Cardiac muscle cell (in vitro differentiated cells and primary cell): ENCODE measurements at regions not wholly inside any gene's neighbourhood (a gene's known extent, or its start where the extent isn't known, plus 50 kb on each side); places are given as distances from the start of the nearest gene placed in this dataset.
"Not testable (repeated sequence)": the region's sequence is repeated elsewhere in the genome, so short reads cannot be mapped to it uniquely, and the experiment has no call there.

Source experiments
- DNase-seq, 2 donors: peaks; one replicate each; pipeline versions ENCODE4 v3.0.0 to v3.0.0-alpha.2; 2010 to 2017; ENCODE audit warnings: low read depth in 1 of 2, low spot score in 1 of 2
- H3K27ac ChIP-seq: fragments of 200-600 bp; sonication (generic); 2 replicates; pipeline ENCODE4 v1.5.1; 2016
- H3K27me3 ChIP-seq: fragments of 200-600 bp; sonication (generic); 2 replicates; pipeline ENCODE4 v1.6.0; 2016; ENCODE audit warnings: control low read depth
- H3K36me3 ChIP-seq: fragments of 200-600 bp; sonication (generic); 2 replicates; pipeline ENCODE4 v1.5.1; 2016; ENCODE audit warnings: control low read depth
- H3K4me1 ChIP-seq: fragments of 200-600 bp; sonication (generic); 2 replicates; pipeline ENCODE4 v1.8.1; 2017; ENCODE audit warnings: low read depth, mild to moderate bottlenecking, mixed run types
- H3K4me3 ChIP-seq: fragments of 200-600 bp; sonication (generic); 2 replicates; pipeline ENCODE4 v1.5.1; 2016; ENCODE audit warnings: mild to moderate bottlenecking
- H3K9me3 ChIP-seq: fragments of 200-600 bp; sonication (generic); 2 replicates; pipeline ENCODE4 v1.5.1; 2017; ENCODE audit warnings: low read depth, mild to moderate bottlenecking, control low read depth
- TF ChIP-seq, protein P1 (sequence below): IDR thresholded peaks from 2 replicates; pipeline ENCODE4 v1.5.1; 2012; ENCODE audit warnings: low read depth, mild to moderate bottlenecking, low read length

- no peak overlapping the region for H3K27ac ChIP-seq
- TF ChIP-seq, protein P1, sequence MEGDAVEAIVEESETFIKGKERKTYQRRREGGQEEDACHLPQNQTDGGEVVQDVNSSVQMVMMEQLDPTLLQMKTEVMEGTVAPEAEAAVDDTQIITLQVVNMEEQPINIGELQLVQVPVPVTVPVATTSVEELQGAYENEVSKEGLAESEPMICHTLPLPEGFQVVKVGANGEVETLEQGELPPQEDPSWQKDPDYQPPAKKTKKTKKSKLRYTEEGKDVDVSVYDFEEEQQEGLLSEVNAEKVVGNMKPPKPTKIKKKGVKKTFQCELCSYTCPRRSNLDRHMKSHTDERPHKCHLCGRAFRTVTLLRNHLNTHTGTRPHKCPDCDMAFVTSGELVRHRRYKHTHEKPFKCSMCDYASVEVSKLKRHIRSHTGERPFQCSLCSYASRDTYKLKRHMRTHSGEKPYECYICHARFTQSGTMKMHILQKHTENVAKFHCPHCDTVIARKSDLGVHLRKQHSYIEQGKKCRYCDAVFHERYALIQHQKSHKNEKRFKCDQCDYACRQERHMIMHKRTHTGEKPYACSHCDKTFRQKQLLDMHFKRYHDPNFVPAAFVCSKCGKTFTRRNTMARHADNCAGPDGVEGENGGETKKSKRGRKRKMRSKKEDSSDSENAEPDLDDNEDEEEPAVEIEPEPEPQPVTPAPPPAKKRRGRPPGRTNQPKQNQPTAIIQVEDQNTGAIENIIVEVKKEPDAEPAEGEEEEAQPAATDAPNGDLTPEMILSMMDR: no peak
- H3K4me3 ChIP-seq: no peak overlapping the region
- no peaks in the 10 kb centered on the region for H3K27me3 ChIP-seq
- H3K4me1 ChIP-seq: no peaks in the 10 kb centered on the region
- no peaks in the 10 kb centered on the region for H3K36me3 ChIP-seq
- DNase-seq: no peak
- H3K9me3 ChIP-seq: no peaks in the 10 kb centered on the region
Observed at GRCh38 chr13:90336507-90336906, 1011.0 kb upstream of the MIR17HG start.

DNA sequence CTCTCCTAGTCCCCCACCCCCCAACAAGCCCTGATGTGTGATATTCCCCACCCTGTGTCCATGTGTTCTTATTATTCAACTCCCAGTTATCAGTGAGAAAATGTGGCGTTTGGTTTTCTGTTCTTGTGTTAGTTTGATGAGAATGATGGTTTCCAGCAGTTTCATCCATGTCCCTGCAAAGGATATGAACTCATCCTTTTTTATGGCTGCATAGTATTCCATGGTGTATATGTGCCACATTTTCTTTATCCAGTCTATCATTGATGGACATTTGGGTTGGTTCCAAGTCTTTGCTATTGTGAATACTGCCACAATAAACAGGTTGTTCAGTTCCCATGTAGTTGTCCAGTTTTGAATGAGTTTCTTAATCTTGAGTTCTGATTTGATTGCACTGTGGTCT is 1006.1 kb upstream of the MIR17HG start:
- H3K4me3 ChIP-seq, H3K36me3 ChIP-seq, H3K27ac ChIP-seq, H3K27me3 ChIP-seq, DNase-seq, H3K4me1 ChIP-seq, H3K9me3 ChIP-seq: not testable (repeated sequence)

GRCh38 chr13:90348477-90349136 is 998.9 kb upstream of the MIR17HG start:
- not testable (repeated sequence) for H3K36me3 ChIP-seq, H3K4me3 ChIP-seq, DNase-seq, H3K4me1 ChIP-seq, H3K9me3 ChIP-seq, H3K27ac ChIP-seq, H3K27me3 ChIP-seq

DNA sequence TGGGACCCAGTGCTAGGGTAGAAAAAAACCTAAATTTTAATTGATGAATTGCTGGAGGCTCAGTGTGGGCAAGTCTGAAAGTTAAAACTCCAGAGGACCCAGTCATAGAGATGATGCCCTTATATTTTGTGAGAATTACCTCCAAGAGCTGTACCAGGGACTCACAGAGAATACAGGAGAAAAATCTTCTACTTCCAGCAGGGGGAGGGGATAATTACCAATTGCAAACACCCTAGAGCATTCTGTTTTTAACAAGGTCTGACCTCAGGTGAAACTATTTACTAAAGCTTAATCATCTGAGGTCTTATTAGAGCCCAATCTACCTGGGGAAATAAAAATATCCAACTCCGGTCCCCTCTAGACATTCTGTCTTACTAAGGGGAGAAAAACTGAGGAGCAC is 994.7 kb upstream of the MIR17HG start:
- Histone ChIP-seq H3K36me3 (no peaks in the 10 kb centered on the region), H3K4me1 (no peaks in the 10 kb centered on the region), H3K9me3 (no peaks in the 10 kb centered on the region), H3K27me3 (no peaks in the 10 kb centered on the region), H3K27ac (no peak overlapping the region), H3K4me3 (no peak overlapping the region)
- TF ChIP-seq, protein P1: no peak
- no peak for DNase-seq

DNA sequence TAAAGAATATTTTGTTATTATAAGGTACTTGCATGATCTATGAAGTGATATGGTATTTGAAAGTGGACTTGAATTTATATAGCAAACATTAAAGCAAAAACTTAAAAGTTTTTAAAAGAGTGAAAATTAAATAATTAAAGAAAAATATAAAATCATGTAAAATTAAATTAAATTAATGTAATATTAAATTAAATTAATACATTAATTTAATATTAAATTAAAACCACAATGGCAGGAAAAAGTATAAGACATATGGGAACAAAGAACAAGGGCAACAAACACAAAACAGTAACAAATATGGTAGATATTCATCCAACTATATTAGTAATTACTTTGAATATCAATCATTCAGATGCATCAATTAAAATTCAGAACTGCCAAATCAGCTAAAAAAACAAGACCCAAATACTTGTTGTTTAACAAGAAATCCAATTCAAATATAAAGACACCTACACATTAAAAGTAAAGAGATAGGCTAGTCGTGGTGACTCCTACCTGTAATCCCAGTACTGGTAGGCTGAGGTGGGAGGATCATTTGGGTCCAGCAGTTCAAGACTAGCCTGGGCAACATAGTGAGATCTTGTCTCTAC is 992.2 kb upstream of the MIR17HG start:
- Histone ChIP-seq H3K4me1 (no peaks in the 10 kb centered on the region), H3K27me3 (no peaks in the 10 kb centered on the region), H3K9me3 (no peaks in the 10 kb centered on the region), H3K36me3 (no peaks in the 10 kb centered on the region), H3K27ac (no peak overlapping the region), H3K4me3 (no peak overlapping the region)
- TF ChIP-seq, protein P1: no peak
- DNase-seq: no peak

DNA sequence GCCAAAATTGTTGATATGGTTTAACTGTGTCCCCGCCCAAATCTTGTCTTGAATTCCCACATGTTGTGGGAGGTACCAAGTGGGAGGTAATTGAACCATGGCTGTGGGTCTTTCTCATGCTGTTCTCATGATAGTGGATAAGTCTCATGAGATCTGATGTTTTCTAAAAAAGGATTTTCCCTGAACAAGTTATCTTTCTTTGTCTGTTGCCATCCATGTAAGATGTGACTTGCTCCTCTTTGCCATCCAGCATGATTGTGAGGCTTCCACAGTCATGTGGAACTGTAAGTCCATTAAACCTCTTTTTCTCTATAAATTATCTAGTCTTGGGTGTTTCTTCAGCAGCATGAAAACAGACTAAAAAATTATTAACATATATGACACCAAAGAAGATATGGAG is 986.7 kb upstream of the MIR17HG start:
- Histone ChIP-seq H3K4me1 (no peaks in the 10 kb centered on the region), H3K36me3 (no peaks in the 10 kb centered on the region), H3K27me3 (no peaks in the 10 kb centered on the region), H3K27ac (no peak overlapping the region), H3K4me3 (no peak overlapping the region), H3K9me3 (no peaks in the 10 kb centered on the region)
- TF ChIP-seq, protein P1: no peak
- no peak for DNase-seq
